GM23248 (cell line): ENCODE measurements at regions not wholly inside any gene's neighbourhood (a gene's known extent, or its start where the extent isn't known, plus 50 kb on each side); places are given as distances from the start of the nearest gene placed in this dataset.

ENCODE experiments used
- EZH2 ChIP-seq: fragments of 200-600 bp; sonication (generic); IDR thresholded peaks from 2 replicates; pipeline ENCODE4 v1.6.1; 2018; ENCODE audit warnings: antibody characterized with exemption, mild to moderate bottlenecking; ENCODE audit not compliant: insufficient read depth, poor library complexity, severe bottlenecking
- EZH2phosphoT487 ChIP-seq: fragments of 200-600 bp; sonication (generic); IDR thresholded peaks from 2 replicates; pipeline ENCODE4 v1.6.1; 2018; ENCODE audit warnings: antibody characterized with exemption, moderate library complexity, mild to moderate bottlenecking, low read depth; ENCODE audit not compliant: insufficient read depth

GRCh38 chr3:110579840-110580550, 491.6 kb upstream of the NECTIN3 start:
- no peak for TF ChIP-seq EZH2
- TF ChIP-seq EZH2phosphoT487, result no peak
